Stomach (tissue), 8 donors: ENCODE measurements at regions not wholly inside any gene's neighbourhood (a gene's known extent, or its start where the extent isn't known, plus 50 kb on each side); places are given as distances from the start of the nearest gene placed in this dataset.

ENCODE experiments used
- DNase-seq, 2 donors: peaks; one replicate each; pipeline versions ENCODE4 v3.0.0 to v3.0.0-alpha.2; 2013 to 2019
- H3K27ac ChIP-seq, 5 donors: fragments of 200-600 bp in 4 of 5; sonication (generic) in 4 of 5; one replicate each; pipeline ENCODE4 v1.5.1; 2013 to 2019; ENCODE audit warnings: mild to moderate bottlenecking in 1 of 5, moderate library complexity in 1 of 5
- H3K27me3 ChIP-seq, 3 donors: fragments of 200-600 bp; sonication (generic); one replicate each; pipeline ENCODE4 v1.5.1; 2017 to 2019; ENCODE audit warnings: mixed run types in 1 of 3
- H3K36me3 ChIP-seq, 4 donors: fragments of 200-600 bp; sonication (generic); 1 replicate in 3 of 4; 2 replicates in 1 of 4; pipeline ENCODE4 v1.5.1; 2016 to 2019
- H3K4me1 ChIP-seq, 4 donors: fragments of 200-600 bp; sonication (generic); one replicate each; pipeline ENCODE4 v1.5.1; 2016 to 2019
- H3K4me3 ChIP-seq, 4 donors: fragments of 200-600 bp; sonication (generic) in 3 of 4; one replicate each; pipeline ENCODE4 v1.5.1; 2016 to 2019; ENCODE audit warnings: mild to moderate bottlenecking in 1 of 4
- H3K9me3 ChIP-seq, 4 donors: fragments of 200-600 bp; sonication (generic); one replicate each; pipeline ENCODE4 v1.5.1; 2016 to 2019
- EP300 ChIP-seq: sonication (generic); formaldehyde crosslinking; IDR thresholded peaks from one replicate; pipeline ENCODE4 v1.6.1; 2017; ENCODE audit warnings: antibody characterized with exemption
- POLR2A ChIP-seq, 4 donors: fragments of 450-650 bp; IDR thresholded peaks; one replicate each; pipeline ENCODE4 v1.6.1; 2016; ENCODE audit warnings: antibody characterized with exemption in 4 of 4, control low read depth in 2 of 4, mild to moderate bottlenecking in 1 of 4, moderate library complexity in 1 of 4
- POLR2AphosphoS5 ChIP-seq, 3 donors: sonication (generic); formaldehyde crosslinking; IDR thresholded peaks; one replicate each; pipeline ENCODE4 v1.6.1; 2016; ENCODE audit warnings: antibody characterized with exemption in 3 of 3
- WGBS, 5 donors: extraction: QIAGEN DNeasy Blood & Tissue Kit in 3 of 5; methylation state at CpG; one replicate each; pipeline versions ENCODE4 v1.1.5 to v1.1.7; 2013 to 2018; 5-methylcytosine and 5-hydroxymethylcytosine counted together
- intact Hi-C: fragments of 100-400 bp; cut with DNase I; formaldehyde crosslinking; loops from one replicate; pipeline ENCODE4 v1.15.1; 2023; ENCODE audit warnings: low total_unique reads
- TF ChIP-seq, protein P1 (sequence below), 7 experiments: fragments of 450-650 bp in 4 of 7; fragments of 200-600 bp in 3 of 7; sonication (generic) in 3 of 7; IDR thresholded peaks; one replicate each; pipeline ENCODE4 v1.5.1; 2016 to 2019; ENCODE audit warnings: antibody characterized with exemption in 7 of 7, control low read depth in 2 of 7, mild to moderate bottlenecking in 1 of 7
- donor health status: healthy with polysubstance abuse.
- donor health status: Bipolar disorder and iron deficiency.
- donor health status: healthy.

- H3K27ac ChIP-seq, result no peak overlapping the region
- intact Hi-C loops, result no loop called here
- TF ChIP-seq EP300 (no peak), POLR2A (IDR thresholded peaks at IDR 0.05) (no peak), POLR2AphosphoS5 (IDR thresholded peaks at IDR 0.05) (no peak)
- TF ChIP-seq, protein P1, sequence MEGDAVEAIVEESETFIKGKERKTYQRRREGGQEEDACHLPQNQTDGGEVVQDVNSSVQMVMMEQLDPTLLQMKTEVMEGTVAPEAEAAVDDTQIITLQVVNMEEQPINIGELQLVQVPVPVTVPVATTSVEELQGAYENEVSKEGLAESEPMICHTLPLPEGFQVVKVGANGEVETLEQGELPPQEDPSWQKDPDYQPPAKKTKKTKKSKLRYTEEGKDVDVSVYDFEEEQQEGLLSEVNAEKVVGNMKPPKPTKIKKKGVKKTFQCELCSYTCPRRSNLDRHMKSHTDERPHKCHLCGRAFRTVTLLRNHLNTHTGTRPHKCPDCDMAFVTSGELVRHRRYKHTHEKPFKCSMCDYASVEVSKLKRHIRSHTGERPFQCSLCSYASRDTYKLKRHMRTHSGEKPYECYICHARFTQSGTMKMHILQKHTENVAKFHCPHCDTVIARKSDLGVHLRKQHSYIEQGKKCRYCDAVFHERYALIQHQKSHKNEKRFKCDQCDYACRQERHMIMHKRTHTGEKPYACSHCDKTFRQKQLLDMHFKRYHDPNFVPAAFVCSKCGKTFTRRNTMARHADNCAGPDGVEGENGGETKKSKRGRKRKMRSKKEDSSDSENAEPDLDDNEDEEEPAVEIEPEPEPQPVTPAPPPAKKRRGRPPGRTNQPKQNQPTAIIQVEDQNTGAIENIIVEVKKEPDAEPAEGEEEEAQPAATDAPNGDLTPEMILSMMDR (IDR thresholded peaks at IDR 0.05), result no peak
- no peaks in the 10 kb centered on the region for H3K36me3 ChIP-seq
- H3K27me3 ChIP-seq, result peaks cover 0 to 5% (median 0%) of the 10 kb centered on the region in 3 donors
- peaks cover 0 to 6% (median 3%) of the 10 kb centered on the region in 4 donors for H3K9me3 ChIP-seq
- no peak overlapping the region for H3K4me3 ChIP-seq
- DNase-seq, result no peak
- H3K4me1 ChIP-seq, result no peaks in the 10 kb centered on the region
- WGBS, 5 donors, result 69 to 80% (median 77%) methylated on average over 6 of the region's 6 CpGs
Observed at GRCh38 chr2:166612214-166612613, 118.2 kb upstream of the SCN7A start.

GRCh38 chr2:166610913-166611305 lies 116.9 kb upstream of the SCN7A start:
- TF ChIP-seq, protein P1 (IDR thresholded peaks at IDR 0.05), result no peak
- TF ChIP-seq POLR2A (IDR thresholded peaks at IDR 0.05) (no peak), POLR2AphosphoS5 (IDR thresholded peaks at IDR 0.05) (no peak), EP300 (no peak)
- 63 to 83% (median 74%) methylated on average over 5 of the region's 5 CpGs for WGBS, 5 donors
- H3K4me3 ChIP-seq, result peak overlapping the region in 1 of 4 donors; percentile 1
- H3K4me1 ChIP-seq, result no peaks in the 10 kb centered on the region
- H3K27ac ChIP-seq, result no peak overlapping the region
- intact Hi-C loops, result no loop called here
- no peak for DNase-seq
- H3K36me3 ChIP-seq, result no peaks in the 10 kb centered on the region
- H3K9me3 ChIP-seq, result peaks cover 0 to 3% (median 1%) of the 10 kb centered on the region in 4 donors
- peaks cover 0 to 5% (median 0%) of the 10 kb centered on the region in 3 donors for H3K27me3 ChIP-seq

DNA sequence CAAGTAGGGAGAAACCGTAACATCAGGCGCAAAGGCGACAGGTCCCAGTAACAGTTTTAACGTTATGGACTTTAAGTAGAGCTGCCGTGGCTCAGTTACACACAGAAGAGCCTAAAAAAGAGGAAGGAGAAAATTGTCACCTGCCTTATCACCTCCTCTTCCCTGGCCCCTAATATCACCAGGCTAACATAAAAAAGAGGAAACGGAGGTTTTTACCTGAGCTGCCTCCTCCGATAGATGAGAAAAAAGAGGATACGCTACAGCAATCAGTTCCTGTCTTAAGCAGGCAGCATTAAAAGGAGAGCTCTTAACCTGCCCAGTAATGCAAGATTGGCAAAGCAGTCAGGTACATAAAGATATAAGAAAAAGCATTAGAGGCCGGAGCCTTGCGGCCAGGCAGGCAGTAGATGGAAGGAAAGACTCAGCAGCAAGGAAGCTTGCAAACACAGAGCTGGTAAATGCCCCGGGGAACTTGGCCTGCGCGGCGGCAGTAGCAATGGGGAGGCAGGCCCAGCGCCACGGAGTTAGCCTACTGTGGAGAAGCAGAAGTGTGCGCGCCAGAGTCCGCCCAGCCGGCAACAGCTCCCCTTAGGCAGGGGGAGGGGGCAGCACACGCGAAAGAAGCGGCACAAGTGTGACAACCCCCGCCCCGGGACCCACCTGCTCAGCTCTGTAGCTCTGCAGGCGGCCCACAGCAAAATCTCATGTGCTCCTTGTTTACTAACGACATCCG lies 116.3 kb upstream of the SCN7A start:
- TF ChIP-seq, protein P1 (IDR thresholded peaks at IDR 0.05), result no peak
- TF ChIP-seq POLR2A (IDR thresholded peaks at IDR 0.05) (no peak), EP300 (no peak), POLR2AphosphoS5 (IDR thresholded peaks at IDR 0.05) (no peak)
- peaks cover 0 to 5% (median 0%) of the 10 kb centered on the region in 3 donors for H3K27me3 ChIP-seq
- no peak overlapping the region for H3K27ac ChIP-seq
- no peaks in the 10 kb centered on the region for H3K4me1 ChIP-seq
- peak overlapping the region in 1 of 4 donors; percentile 1 for H3K4me3 ChIP-seq
- WGBS, 5 donors, result 36 to 63% (median 41%) methylated on average over 28 of the region's 28 CpGs
- H3K36me3 ChIP-seq, result no peaks in the 10 kb centered on the region
- H3K9me3 ChIP-seq, result no peaks in the 10 kb centered on the region
- intact Hi-C loops, result no loop called here
- DNase-seq, result peak in 1 of 2 donors; percentile 47

DNA sequence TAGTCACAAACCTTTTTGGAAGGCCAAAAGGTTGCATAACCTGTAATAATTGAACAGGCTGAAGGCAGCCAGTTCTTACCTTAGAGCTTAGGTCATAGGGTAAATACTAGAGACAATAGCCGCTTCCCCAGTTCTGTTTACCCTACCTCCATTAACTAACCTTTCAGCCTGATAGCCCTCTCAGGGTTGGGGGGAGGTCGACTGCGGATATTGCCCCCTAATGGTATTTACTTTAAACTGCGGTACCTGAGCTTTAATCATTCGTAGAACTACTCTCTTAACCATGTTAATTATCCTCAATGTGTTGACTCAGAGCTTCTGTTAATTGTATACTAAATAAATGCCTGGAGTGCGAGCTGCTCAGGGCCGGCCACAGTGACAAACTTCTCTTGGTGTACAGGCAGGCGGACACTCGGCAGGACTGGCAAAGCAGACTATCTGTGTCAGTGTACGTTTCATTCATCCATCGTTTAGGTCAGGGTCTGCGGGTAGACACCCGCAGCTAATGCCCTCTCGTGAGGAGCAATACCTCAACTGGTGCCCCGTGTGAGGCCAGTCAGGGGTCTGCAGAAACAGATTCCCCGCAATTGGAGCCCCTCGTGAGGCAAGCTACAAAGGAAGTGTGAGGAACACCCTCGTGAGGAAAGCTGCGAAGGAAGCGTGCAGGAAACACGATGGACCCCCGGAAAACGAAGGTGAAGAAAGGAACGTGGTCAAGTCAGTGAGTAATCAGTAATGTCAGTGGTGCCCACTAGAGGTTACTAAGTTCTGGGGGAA lies 115.3 kb upstream of the SCN7A start:
- Histone ChIP-seq H3K27ac (no peak overlapping the region), H3K4me3 (no peak overlapping the region), H3K9me3 (no peaks in the 10 kb centered on the region), H3K4me1 (no peaks in the 10 kb centered on the region), H3K27me3 (peaks cover 0 to 5% (median 0%) of the 10 kb centered on the region in 3 donors), H3K36me3 (no peaks in the 10 kb centered on the region)
- 47 to 72% (median 60%) methylated on average over 24 of the region's 24 CpGs for WGBS, 5 donors
- no peak for TF ChIP-seq POLR2AphosphoS5 (IDR thresholded peaks at IDR 0.05)
- no peak for TF ChIP-seq POLR2A (IDR thresholded peaks at IDR 0.05)
- TF ChIP-seq, protein P1 (IDR thresholded peaks at IDR 0.05), result no peak
- TF ChIP-seq EP300, result no peak
- intact Hi-C loops, result no loop called here
- no peak for DNase-seq
